GM12878 (cell line): ENCODE measurements at regions not wholly inside any gene's neighbourhood (a gene's known extent, or its start where the extent isn't known, plus 50 kb on each side); places are given as distances from the start of the nearest gene placed in this dataset.
"Not testable (repeated sequence)": the region's sequence is repeated elsewhere in the genome, so short reads cannot be mapped to it uniquely, and the experiment has no call there.

Experiments used
- ATF3 ChIP-seq: IDR thresholded peaks from 2 replicates; pipeline ENCODE4 v1.6.1; 2011; ENCODE audit warnings: low read depth, mild to moderate bottlenecking, low read length, moderate library complexity, borderline replicate concordance; ENCODE audit errors: extremely low read depth
- CEBPZ ChIP-seq: fragments of 150-350 bp; IDR thresholded peaks from 2 replicates; pipeline ENCODE4 v1.6.1; 2016; ENCODE audit warnings: low read depth, low read length
- CHD4 ChIP-seq: fragments of 200-600 bp; sonication (generic); IDR thresholded peaks from 2 replicates; pipeline ENCODE4 v1.6.1; 2016; ENCODE audit warnings: mild to moderate bottlenecking
- CTCF ChIP-seq, 3 experiments: IDR thresholded peaks in 2 of 3; conservative IDR thresholded peaks in 1 of 3; 2 replicates each; pipeline ENCODE4 v1.5.1; 2011; ENCODE audit warnings: low read depth in 3 of 3, low read length in 3 of 3, mild to moderate bottlenecking in 3 of 3, control low read depth in 2 of 3, moderate library complexity in 2 of 3, inconsistent platforms in 1 of 3, mixed read lengths in 1 of 3; ENCODE audit not compliant: control insufficient read depth in 2 of 3, insufficient read depth in 1 of 3; ENCODE audit errors: extremely low read depth in 1 of 3
- EZH2 ChIP-seq: IDR thresholded peaks from 2 replicates; pipeline ENCODE4 v1.6.1; 2012; ENCODE audit warnings: low read depth, mild to moderate bottlenecking, control low read depth, inconsistent platforms, low read length, borderline replicate concordance; ENCODE audit not compliant: control insufficient read depth
- GABPA ChIP-seq: IDR thresholded peaks from 2 replicates; pipeline ENCODE4 v1.6.1; 2014; ENCODE audit warnings: antibody characterized with exemption, low read depth, mild to moderate bottlenecking, inconsistent platforms
- MTA2 ChIP-seq: fragments of 450-650 bp; IDR thresholded peaks from 2 replicates; pipeline ENCODE4 v1.6.1; 2016; ENCODE audit warnings: low read depth, mild to moderate bottlenecking, moderate library complexity
- MXI1 ChIP-seq: fragments of 150-350 bp; IDR thresholded peaks from 2 replicates; pipeline ENCODE4 v1.6.1; 2011; ENCODE audit warnings: low read depth, mild to moderate bottlenecking, inconsistent platforms, low read length, improper control_type of control experiment
- POLR2AphosphoS2 ChIP-seq: IDR thresholded peaks from 2 replicates; pipeline ENCODE4 v1.6.1; 2011; ENCODE audit warnings: low read depth, mild to moderate bottlenecking, low read length, improper control_type of control experiment, moderate library complexity
- RFX5 ChIP-seq: IDR thresholded peaks from 2 replicates; pipeline ENCODE4 v1.6.1; 2011; ENCODE audit warnings: low read depth, low read length, improper control_type of control experiment
- SPI1 ChIP-seq: IDR thresholded peaks from 2 replicates; pipeline ENCODE4 v1.6.1; 2011; ENCODE audit warnings: low read depth, mild to moderate bottlenecking, low read length, moderate library complexity, borderline replicate concordance; ENCODE audit not compliant: insufficient read depth
- SUZ12 ChIP-seq: fragments of 200-600 bp; sonication (generic); IDR thresholded peaks from one replicate; pipeline ENCODE4 v1.6.1; 2018; ENCODE audit warnings: antibody characterized with exemption, mild to moderate bottlenecking; ENCODE audit not compliant: unreplicated experiment
- ZNF274 ChIP-seq: IDR thresholded peaks from one replicate; pipeline ENCODE4 v1.8.0; 2011; ENCODE audit not compliant: insufficient read length, insufficient read depth

- TF ChIP-seq ATF3; CEBPZ; CTCF (IDR thresholded peaks at IDR 0.05 in 2 of 3, conservative IDR thresholded peaks at IDR 0.05 in 1 of 3; ENCODE audit: control insufficient read depth in 2 of 3, extremely low read depth in 1 of 3, insufficient read depth in 1 of 3, low read depth in 3 of 3, low read length in 3 of 3); RFX5; EZH2; GABPA; POLR2AphosphoS2; SPI1; MTA2; CHD4; ZNF274; MXI1; SUZ12: not testable (repeated sequence)
These were observed 119.3 kb upstream of the MTLN start for GRCh38 chr2:110331625-110332024.
